HCT116 (cell line): ENCODE measurements at regions not wholly inside any gene's neighbourhood (a gene's known extent, or its start where the extent isn't known, plus 50 kb on each side); places are given as distances from the start of the nearest gene placed in this dataset.

ENCODE experiments used
- ATAC-seq: fragments of 200-7000 bp; cut with Tn5 transposase; 2 replicates; pipeline ENCODE4 v1.9.1; 2020; ENCODE audit warnings: mild to moderate bottlenecking, moderate library complexity
- BruUV-seq: library from RNA; stranded (reverse); fragments of 400-500 nt; replicated peaks from 2 replicates; lab custom pipeline; 2021; lab: Mats Ljungman, UMichigan
- CTCF ChIA-PET: fragments of 300-600 bp; sonication (Branson Sonifier 250); formaldehyde crosslinking; loops from one replicate; lab custom pipeline; 2021; ENCODE audit warnings: antibody characterized with exemption; lab: Charles Lee
- POLR2A ChIA-PET: fragments of 300-600, 350-600 bp; sonication (Branson Sonifier 250); formaldehyde crosslinking; loops from one replicate; lab custom pipeline; 2021; ENCODE audit warnings: antibody characterized with exemption; lab: Charles Lee
- RAD21 ChIA-PET, 2 experiments: fragments of 300-600 bp; sonication (Branson Sonifier 250); formaldehyde crosslinking; loops; one replicate each; lab custom pipeline; 2023; ENCODE audit warnings: low total read pairs in 2 of 2; ENCODE audit not compliant: uncharacterized antibody in 2 of 2, unreplicated experiment in 2 of 2, low non-redundant PET in 1 of 2; lab: Charles Lee
- DNase-seq: peaks from one replicate; pipeline ENCODE4 v3.0.0-alpha.2; 2010; ENCODE audit warnings: low read depth, low spot score
- H2AFZ ChIP-seq: fragments of 200-600 bp; shearing (Covaris generic), sonication (generic); 2 replicates; pipeline ENCODE4 v1.6.1; 2017; ENCODE audit warnings: low read depth, mixed run types, mixed read lengths, antibody characterized with exemption, low read length; ENCODE audit not compliant: poor library complexity, severe bottlenecking
- H3K27ac ChIP-seq: 2 replicates; pipeline ENCODE4 v1.5.1; 2012; ENCODE audit warnings: low read depth, low read length
- H3K27me3 ChIP-seq: fragments of 200-600 bp; sonication (generic); 2 replicates; pipeline ENCODE4 v1.6.1; 2016; ENCODE audit warnings: mixed run types, low read length, mixed read lengths; ENCODE audit not compliant: insufficient read depth
- H3K36me3 ChIP-seq, 2 experiments: fragments of 200-500 bp in 1 of 2; fragments of 200-600 bp in 1 of 2; sonication (Bioruptor generic) in 1 of 2; sonication (generic) in 1 of 2; 2 replicates each; pipeline versions ENCODE4 v1.5.1 to v1.6.1; 2014 to 2016; ENCODE audit warnings: low read length in 2 of 2, inconsistent platforms in 1 of 2, mixed read lengths in 1 of 2, mixed run types in 1 of 2; ENCODE audit not compliant: insufficient read depth in 2 of 2, control insufficient read depth in 1 of 2
- H3K4me1 ChIP-seq, 2 experiments: fragments of 200-600 bp in 1 of 2; sonication (generic) in 1 of 2; 2 replicates each; pipeline versions ENCODE4 v1.5.1 to v1.6.1; 2012 to 2017; ENCODE audit warnings: low read length in 2 of 2, inconsistent platforms in 1 of 2, mild to moderate bottlenecking in 1 of 2, mixed read lengths in 1 of 2, mixed run types in 1 of 2, moderate library complexity in 1 of 2; ENCODE audit not compliant: insufficient read depth in 2 of 2, control insufficient read depth in 1 of 2
- H3K4me2 ChIP-seq: fragments of 200-600 bp; sonication (generic); 2 replicates; pipeline ENCODE4 v1.6.1; 2017; ENCODE audit warnings: mixed run types, low read length, mixed read lengths
- H3K4me3 ChIP-seq, 2 experiments: fragments of 200-600 bp in 1 of 2; sonication (generic) in 1 of 2; replicated peaks in 1 of 2; 2 replicates each; pipeline ENCODE4 v1.5.1; 2011 to 2016; ENCODE audit warnings: low read length in 2 of 2, control low read depth in 1 of 2, low read depth in 1 of 2, mild to moderate bottlenecking in 1 of 2, mixed read lengths in 1 of 2, mixed run types in 1 of 2
- H3K79me2 ChIP-seq: fragments of 200-600 bp; sonication (generic); 2 replicates; pipeline ENCODE4 v1.6.1; 2017; ENCODE audit warnings: mild to moderate bottlenecking, mixed run types, low read length, moderate library complexity, mixed read lengths; ENCODE audit not compliant: insufficient read depth
- H3K9ac ChIP-seq: fragments of 200-600 bp; sonication (generic); 2 replicates; pipeline ENCODE4 v1.6.1; 2016; ENCODE audit warnings: low read length, mixed read lengths
- H3K9me2 ChIP-seq: fragments of 200-600 bp; sonication (generic), shearing (Covaris generic); 2 replicates; pipeline ENCODE4 v1.6.1; 2017; ENCODE audit warnings: mixed run types, mild to moderate bottlenecking, moderate library complexity; ENCODE audit not compliant: insufficient read depth
- H3K9me3 ChIP-seq, 2 experiments: fragments of 200-500 bp in 1 of 2; fragments of 200-600 bp in 1 of 2; sonication (Bioruptor generic) in 1 of 2; sonication (generic) in 1 of 2; 2 replicates each; pipeline ENCODE4 v1.6.1; 2014 to 2017; ENCODE audit warnings: low read length in 2 of 2, mixed read lengths in 2 of 2, inconsistent platforms in 1 of 2, low read depth in 1 of 2, mild to moderate bottlenecking in 1 of 2, mixed run types in 1 of 2, moderate library complexity in 1 of 2; ENCODE audit not compliant: control insufficient read depth in 1 of 2, insufficient read depth in 1 of 2
- H4K20me1 ChIP-seq: fragments of 200-600 bp; sonication (generic), shearing (Covaris generic); 2 replicates; pipeline ENCODE4 v1.6.1; 2017; ENCODE audit warnings: mixed run types, mild to moderate bottlenecking, moderate library complexity; ENCODE audit not compliant: insufficient read depth
- EGR1 ChIP-seq: IDR thresholded peaks from 2 replicates; pipeline ENCODE4 v1.6.1; 2012; ENCODE audit warnings: low read depth
- FOSL1 ChIP-seq: IDR thresholded peaks from 2 replicates; pipeline ENCODE4 v1.6.1; 2012; ENCODE audit warnings: low read depth
- POLR2A ChIP-seq: IDR thresholded peaks from 2 replicates; pipeline ENCODE4 v1.7.0; 2011; ENCODE audit warnings: borderline replicate concordance; ENCODE audit not compliant: insufficient read depth, insufficient read length; ENCODE audit errors: extremely low read depth
- YY1 ChIP-seq: IDR thresholded peaks from 2 replicates; pipeline ENCODE4 v1.6.1; 2011; ENCODE audit warnings: low read length, low read depth, moderate library complexity, mild to moderate bottlenecking; ENCODE audit not compliant: insufficient replicate concordance; ENCODE audit errors: extremely low read depth
- intact Hi-C: fragments of 100-400 bp; cut with micrococcal nuclease; formaldehyde crosslinking; loops from 2 replicates; pipeline ENCODE4 v1.10.0; 2022
- TF ChIP-seq, protein P1 (sequence below), 3 experiments: fragments of 200-600 bp in 1 of 3; sonication (generic) in 1 of 3; IDR thresholded peaks in 2 of 3; conservative IDR thresholded peaks in 1 of 3; 2 replicates each; pipeline ENCODE4 v1.5.1; 2012 to 2017; ENCODE audit warnings: low read depth in 2 of 3, low read length in 2 of 3, antibody characterized with exemption in 1 of 3, borderline replicate concordance in 1 of 3, control low read depth in 1 of 3, mild to moderate bottlenecking in 1 of 3, mixed read lengths in 1 of 3, mixed run types in 1 of 3, moderate library complexity in 1 of 3; ENCODE audit not compliant: insufficient read depth in 1 of 3
- TF ChIP-seq, protein P2 (sequence below): IDR thresholded peaks from 2 replicates; pipeline ENCODE4 v1.6.1; 2012; ENCODE audit warnings: low read depth

GRCh38 chr10:111804781-111805180, 378.8 kb downstream of the GPAM start:
- intact Hi-C loops, result no loop called here
- POLR2A ChIA-PET, result no interaction called here
- TF ChIP-seq FOSL1 (no peak), POLR2A (no peak), YY1 (no peak), EGR1 (no peak)
- TF ChIP-seq, protein P1, sequence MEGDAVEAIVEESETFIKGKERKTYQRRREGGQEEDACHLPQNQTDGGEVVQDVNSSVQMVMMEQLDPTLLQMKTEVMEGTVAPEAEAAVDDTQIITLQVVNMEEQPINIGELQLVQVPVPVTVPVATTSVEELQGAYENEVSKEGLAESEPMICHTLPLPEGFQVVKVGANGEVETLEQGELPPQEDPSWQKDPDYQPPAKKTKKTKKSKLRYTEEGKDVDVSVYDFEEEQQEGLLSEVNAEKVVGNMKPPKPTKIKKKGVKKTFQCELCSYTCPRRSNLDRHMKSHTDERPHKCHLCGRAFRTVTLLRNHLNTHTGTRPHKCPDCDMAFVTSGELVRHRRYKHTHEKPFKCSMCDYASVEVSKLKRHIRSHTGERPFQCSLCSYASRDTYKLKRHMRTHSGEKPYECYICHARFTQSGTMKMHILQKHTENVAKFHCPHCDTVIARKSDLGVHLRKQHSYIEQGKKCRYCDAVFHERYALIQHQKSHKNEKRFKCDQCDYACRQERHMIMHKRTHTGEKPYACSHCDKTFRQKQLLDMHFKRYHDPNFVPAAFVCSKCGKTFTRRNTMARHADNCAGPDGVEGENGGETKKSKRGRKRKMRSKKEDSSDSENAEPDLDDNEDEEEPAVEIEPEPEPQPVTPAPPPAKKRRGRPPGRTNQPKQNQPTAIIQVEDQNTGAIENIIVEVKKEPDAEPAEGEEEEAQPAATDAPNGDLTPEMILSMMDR (IDR thresholded peaks at IDR 0.05 in 2 of 3, conservative IDR thresholded peaks at IDR 0.05 in 1 of 3; ENCODE audit: borderline replicate concordance in 1 of 3, insufficient read depth in 1 of 3, low read depth in 2 of 3, low read length in 2 of 3), result no peak
- TF ChIP-seq, protein P2, sequence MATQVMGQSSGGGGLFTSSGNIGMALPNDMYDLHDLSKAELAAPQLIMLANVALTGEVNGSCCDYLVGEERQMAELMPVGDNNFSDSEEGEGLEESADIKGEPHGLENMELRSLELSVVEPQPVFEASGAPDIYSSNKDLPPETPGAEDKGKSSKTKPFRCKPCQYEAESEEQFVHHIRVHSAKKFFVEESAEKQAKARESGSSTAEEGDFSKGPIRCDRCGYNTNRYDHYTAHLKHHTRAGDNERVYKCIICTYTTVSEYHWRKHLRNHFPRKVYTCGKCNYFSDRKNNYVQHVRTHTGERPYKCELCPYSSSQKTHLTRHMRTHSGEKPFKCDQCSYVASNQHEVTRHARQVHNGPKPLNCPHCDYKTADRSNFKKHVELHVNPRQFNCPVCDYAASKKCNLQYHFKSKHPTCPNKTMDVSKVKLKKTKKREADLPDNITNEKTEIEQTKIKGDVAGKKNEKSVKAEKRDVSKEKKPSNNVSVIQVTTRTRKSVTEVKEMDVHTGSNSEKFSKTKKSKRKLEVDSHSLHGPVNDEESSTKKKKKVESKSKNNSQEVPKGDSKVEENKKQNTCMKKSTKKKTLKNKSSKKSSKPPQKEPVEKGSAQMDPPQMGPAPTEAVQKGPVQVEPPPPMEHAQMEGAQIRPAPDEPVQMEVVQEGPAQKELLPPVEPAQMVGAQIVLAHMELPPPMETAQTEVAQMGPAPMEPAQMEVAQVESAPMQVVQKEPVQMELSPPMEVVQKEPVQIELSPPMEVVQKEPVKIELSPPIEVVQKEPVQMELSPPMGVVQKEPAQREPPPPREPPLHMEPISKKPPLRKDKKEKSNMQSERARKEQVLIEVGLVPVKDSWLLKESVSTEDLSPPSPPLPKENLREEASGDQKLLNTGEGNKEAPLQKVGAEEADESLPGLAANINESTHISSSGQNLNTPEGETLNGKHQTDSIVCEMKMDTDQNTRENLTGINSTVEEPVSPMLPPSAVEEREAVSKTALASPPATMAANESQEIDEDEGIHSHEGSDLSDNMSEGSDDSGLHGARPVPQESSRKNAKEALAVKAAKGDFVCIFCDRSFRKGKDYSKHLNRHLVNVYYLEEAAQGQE, result no peak
- TF ChIP-seq, all 23 proteins: peak for 0

More at GRCh38 chr10:111804781-111805180, 378.8 kb downstream of the GPAM start:
- no TSS peak for BruUV-seq
- H3K36me3 ChIP-seq, result no peaks in the 10 kb centered on the region
- RAD21 ChIA-PET, result no interaction called here
- no peak overlapping the region for H3K27ac ChIP-seq
- H3K9ac ChIP-seq, result no peak overlapping the region
- H3K27me3 ChIP-seq, result peaks cover 59% of the 10 kb centered on the region
- H2AFZ ChIP-seq, result no peak overlapping the region
- CTCF ChIA-PET, result no interaction called here
- no peaks in the 10 kb centered on the region for H3K9me2 ChIP-seq
- ATAC-seq (no peak), DNase-seq (no peak)
- no peaks in the 10 kb centered on the region for H3K79me2 ChIP-seq
- H3K4me3 ChIP-seq, result no peak overlapping the region
- H4K20me1 ChIP-seq, result no peaks in the 10 kb centered on the region
- no peak overlapping the region for H3K4me2 ChIP-seq
- H3K9me3 ChIP-seq, result no peaks in the 10 kb centered on the region
- H3K4me1 ChIP-seq, result no peaks in the 10 kb centered on the region
